Liver (tissue), 8 donors: ENCODE measurements at regions not wholly inside any gene's neighbourhood (a gene's known extent, or its start where the extent isn't known, plus 50 kb on each side); places are given as distances from the start of the nearest gene placed in this dataset.

Experiments used
- DNase-seq: peaks from one replicate; pipeline ENCODE4 v3.0.0-alpha.2; 2017; ENCODE audit warnings: low spot score
- H3K27ac ChIP-seq, 2 donors: one replicate each; pipeline ENCODE4 v1.7.0; 2013; ENCODE audit warnings: inconsistent platforms in 2 of 2, low read length in 2 of 2, control low read depth in 1 of 2, low read depth in 1 of 2, mild to moderate bottlenecking in 1 of 2
- H3K27me3 ChIP-seq, 4 donors: one replicate each; pipeline versions ENCODE4 v1.6.1 to v1.7.0; 2013; ENCODE audit warnings: low read length in 3 of 4, inconsistent platforms in 1 of 4, mild to moderate bottlenecking in 1 of 4, moderate library complexity in 1 of 4; ENCODE audit not compliant: control insufficient read depth in 4 of 4, insufficient read depth in 4 of 4
- H3K36me3 ChIP-seq, 4 donors: one replicate each; pipeline versions ENCODE4 v1.6.1 to v1.7.0; 2013; ENCODE audit warnings: low read length in 3 of 4, mild to moderate bottlenecking in 3 of 4, low read depth in 1 of 4, moderate library complexity in 1 of 4; ENCODE audit not compliant: control insufficient read depth in 4 of 4, insufficient read depth in 3 of 4
- H3K4me1 ChIP-seq, 4 donors: one replicate each; pipeline versions ENCODE4 v1.6.1 to v1.7.0; 2013; ENCODE audit warnings: low read length in 3 of 4, mild to moderate bottlenecking in 3 of 4, moderate library complexity in 1 of 4; ENCODE audit not compliant: control insufficient read depth in 4 of 4, insufficient read depth in 4 of 4
- H3K4me3 ChIP-seq, 3 donors: one replicate each; pipeline versions ENCODE4 v1.6.1 to v1.7.0; 2013; ENCODE audit warnings: low read length in 3 of 3, control low read depth in 1 of 3, low read depth in 1 of 3, mild to moderate bottlenecking in 1 of 3
- H3K9ac ChIP-seq, 2 donors: one replicate each; pipeline ENCODE4 v1.7.0; 2013; ENCODE audit warnings: low read length in 2 of 2, mild to moderate bottlenecking in 2 of 2, moderate library complexity in 2 of 2, control low read depth in 1 of 2, low read depth in 1 of 2
- H3K9me3 ChIP-seq, 4 donors: one replicate each; pipeline versions ENCODE4 v1.6.1 to v1.7.0; 2013; ENCODE audit warnings: low read length in 3 of 4; ENCODE audit not compliant: control insufficient read depth in 4 of 4
- ATF3 ChIP-seq: IDR thresholded peaks from 2 replicates; pipeline ENCODE4 v1.6.1; 2016; ENCODE audit warnings: antibody characterized with exemption
- EGR1 ChIP-seq, 2 donors: IDR thresholded peaks; 2 replicates each; pipeline ENCODE4 v1.6.1; 2016 to 2018; ENCODE audit warnings: antibody characterized with exemption in 2 of 2, low read depth in 2 of 2
- GABPA ChIP-seq, 2 donors: IDR thresholded peaks in 1 of 2; conservative IDR thresholded peaks in 1 of 2; 2 replicates each; pipeline ENCODE4 v1.6.1; 2016; ENCODE audit warnings: antibody characterized with exemption in 2 of 2, mild to moderate bottlenecking in 1 of 2, moderate library complexity in 1 of 2
- HNF4G ChIP-seq: IDR thresholded peaks from 2 replicates; pipeline ENCODE4 v1.6.1; 2016; ENCODE audit warnings: antibody characterized with exemption
- JUND ChIP-seq, 2 donors: IDR thresholded peaks; 2 replicates each; pipeline ENCODE4 v1.6.1; 2016; ENCODE audit warnings: antibody characterized with exemption in 2 of 2
- MAX ChIP-seq: IDR thresholded peaks from 2 replicates; pipeline ENCODE4 v1.6.1; 2016; ENCODE audit warnings: antibody characterized with exemption
- NR2F2 ChIP-seq: IDR thresholded peaks from 2 replicates; pipeline ENCODE4 v1.6.1; 2016; ENCODE audit warnings: antibody characterized with exemption
- RAD21 ChIP-seq, 2 donors: IDR thresholded peaks; 2 replicates each; pipeline ENCODE4 v1.6.1; 2016; ENCODE audit warnings: antibody characterized with exemption in 2 of 2, mild to moderate bottlenecking in 2 of 2
- REST ChIP-seq: IDR thresholded peaks from 2 replicates; pipeline ENCODE4 v1.6.1; 2016; ENCODE audit warnings: antibody characterized with exemption, mild to moderate bottlenecking
- RXRA ChIP-seq, 2 donors: IDR thresholded peaks; 2 replicates each; pipeline ENCODE4 v1.6.1; 2017 to 2018; ENCODE audit warnings: antibody characterized with exemption in 2 of 2, mild to moderate bottlenecking in 1 of 2
- SP1 ChIP-seq: IDR thresholded peaks from 2 replicates; pipeline ENCODE4 v1.6.1; 2018; ENCODE audit warnings: antibody characterized with exemption, mild to moderate bottlenecking
- TAF1 ChIP-seq: conservative IDR thresholded peaks from 2 replicates; pipeline ENCODE4 v1.6.1; 2016; ENCODE audit warnings: antibody characterized with exemption, mild to moderate bottlenecking
- YY1 ChIP-seq: IDR thresholded peaks from 2 replicates; pipeline ENCODE4 v1.6.1; 2016; ENCODE audit warnings: antibody characterized with exemption, mild to moderate bottlenecking
- ZBTB33 ChIP-seq: IDR thresholded peaks from 2 replicates; pipeline ENCODE4 v1.6.1; 2016; ENCODE audit warnings: antibody characterized with exemption
- WGBS: extraction: QIAGEN DNeasy Blood & Tissue Kit; methylation state at CpG from one replicate; pipeline ENCODE4 v1.1.7; 2013; 5-methylcytosine and 5-hydroxymethylcytosine counted together
- TF ChIP-seq, protein P1 (sequence below): fragments of 150-350 bp; IDR thresholded peaks from 2 replicates; pipeline ENCODE4 v1.5.1; 2017; ENCODE audit warnings: improper control_type of control experiment, low read depth, low read length; ENCODE audit not compliant: missing input control
- donor health status: healthy.
- donor health status: healthy.
- donor health status: healthy.
- donor health status: healthy.
- donor health status: healthy.

DNA sequence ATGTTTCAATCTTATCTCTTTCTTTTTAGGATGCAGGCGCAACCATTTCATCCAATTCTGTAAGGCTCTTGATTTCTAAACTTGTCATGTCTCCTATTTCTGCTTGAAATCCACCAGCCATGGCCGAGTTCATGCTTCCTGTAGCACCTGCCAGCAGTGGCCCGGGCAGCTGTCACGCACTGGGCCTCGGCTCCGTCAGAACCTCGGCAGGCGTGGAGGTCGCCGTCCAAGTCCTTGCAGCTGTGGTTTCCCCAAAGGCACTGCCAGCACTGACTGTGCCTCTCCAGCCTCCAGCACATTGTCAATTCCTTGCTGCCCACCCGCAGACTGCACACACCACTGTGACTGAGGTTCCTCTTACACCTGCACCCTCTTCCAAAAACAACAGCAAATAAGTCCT is 188.7 kb upstream of the SALL3 start (continued):
- TF ChIP-seq MAX (no peak), SP1 (no peak)

- Histone ChIP-seq H3K27ac (no peak overlapping the region), H3K27me3 (no peaks in the 10 kb centered on the region), H3K9ac (no peak overlapping the region), H3K4me3 (no peak overlapping the region), H3K36me3 (no peaks in the 10 kb centered on the region), H3K4me1 (no peaks in the 10 kb centered on the region), H3K9me3 (no peaks in the 10 kb centered on the region)
- 83% methylated on average over 9 of the region's 9 CpGs for WGBS
- DNase-seq, result no peak
- TF ChIP-seq YY1 (no peak), ATF3 (no peak), TAF1 (no peak), HNF4G (no peak), EGR1 (IDR thresholded peaks at IDR 0.05; ENCODE audit: low read depth in 2 of 2) (no peak), RAD21 (IDR thresholded peaks at IDR 0.05) (no peak), JUND (IDR thresholded peaks at IDR 0.05) (no peak), REST (no peak), NR2F2 (no peak)
Measured at GRCh38 chr18:78792094-78792493, 187.5 kb upstream of the SALL3 start.

DNA sequence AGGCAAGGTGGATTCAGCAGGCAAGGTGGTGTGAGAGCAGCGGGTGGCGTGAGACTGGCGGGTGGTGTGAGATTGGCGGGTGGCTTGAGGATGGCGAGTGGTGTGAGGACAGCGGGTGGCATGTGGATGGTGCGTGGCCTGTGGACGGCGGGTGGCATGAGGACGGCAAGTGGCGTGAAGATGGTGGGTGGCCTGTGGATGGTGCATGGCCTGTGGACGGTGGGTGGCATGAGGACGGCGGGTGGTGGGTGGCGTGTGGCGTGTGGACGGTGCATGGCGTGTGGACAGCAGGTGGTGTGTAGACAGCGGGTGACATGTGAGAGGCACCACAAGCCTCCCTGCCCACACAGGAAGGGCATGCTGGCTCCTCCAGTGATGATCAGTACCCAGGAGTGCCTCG is 186.9 kb upstream of the SALL3 start:
- Histone ChIP-seq H3K36me3 (no peaks in the 10 kb centered on the region), H3K9me3 (no peaks in the 10 kb centered on the region), H3K4me3 (no peak overlapping the region), H3K27ac (no peak overlapping the region), H3K27me3 (no peaks in the 10 kb centered on the region), H3K4me1 (no peaks in the 10 kb centered on the region), H3K9ac (no peak overlapping the region)
- 93% methylated on average over 20 of the region's 20 CpGs for WGBS
- DNase-seq, result no peak
- TF ChIP-seq TAF1 (no peak), RAD21 (IDR thresholded peaks at IDR 0.05) (no peak), NR2F2 (no peak)

DNA sequence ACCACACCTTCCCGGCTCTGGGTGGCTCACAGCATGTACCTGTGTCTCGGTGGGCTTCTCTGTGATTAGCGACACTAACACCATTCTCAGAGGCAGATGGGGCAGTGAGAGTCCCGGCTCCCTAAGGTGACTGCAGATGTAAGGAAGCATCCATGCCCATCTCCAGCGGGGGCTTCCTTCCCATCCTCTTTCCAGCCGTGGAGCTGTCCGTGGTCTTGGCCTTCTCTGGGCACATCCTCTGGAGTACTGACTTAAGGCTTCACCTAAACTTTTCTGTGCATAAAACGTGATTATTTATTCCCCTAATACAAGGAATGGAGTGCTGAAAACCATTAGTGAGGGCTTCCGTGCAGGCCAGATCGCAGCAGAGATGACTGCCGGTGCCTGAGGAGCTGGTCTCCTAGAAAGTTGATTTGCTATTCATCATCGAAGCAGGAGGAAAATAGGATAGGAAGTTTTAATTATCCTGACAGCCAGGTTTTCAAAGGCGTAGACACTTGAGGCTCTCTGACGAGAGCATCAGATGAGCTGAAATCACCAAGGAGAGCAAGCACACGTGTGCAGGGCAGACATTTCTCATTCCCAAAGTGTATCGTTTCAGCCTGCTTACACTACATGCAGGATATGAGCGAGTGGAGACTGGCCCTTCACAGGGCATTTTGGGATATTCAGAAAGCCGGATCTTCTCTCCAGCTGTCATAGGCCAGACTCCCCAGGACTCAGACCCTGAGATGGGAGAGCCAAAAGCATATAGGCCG is 186.1 kb upstream of the SALL3 start:
- H3K36me3 ChIP-seq, result no peaks in the 10 kb centered on the region
- WGBS, result 72% methylated on average over 19 of the region's 19 CpGs
- TF ChIP-seq JUND (IDR thresholded peaks at IDR 0.05) (no peak), TAF1 (no peak), ZBTB33 (no peak), GABPA (IDR thresholded peaks at IDR 0.05 in 1 of 2, conservative IDR thresholded peaks at IDR 0.05 in 1 of 2) (no peak), HNF4G (no peak), RAD21 (IDR thresholded peaks at IDR 0.05) (no peak), RXRA (IDR thresholded peaks at IDR 0.05) (no peak), MAX (no peak)
- TF ChIP-seq, protein P1, sequence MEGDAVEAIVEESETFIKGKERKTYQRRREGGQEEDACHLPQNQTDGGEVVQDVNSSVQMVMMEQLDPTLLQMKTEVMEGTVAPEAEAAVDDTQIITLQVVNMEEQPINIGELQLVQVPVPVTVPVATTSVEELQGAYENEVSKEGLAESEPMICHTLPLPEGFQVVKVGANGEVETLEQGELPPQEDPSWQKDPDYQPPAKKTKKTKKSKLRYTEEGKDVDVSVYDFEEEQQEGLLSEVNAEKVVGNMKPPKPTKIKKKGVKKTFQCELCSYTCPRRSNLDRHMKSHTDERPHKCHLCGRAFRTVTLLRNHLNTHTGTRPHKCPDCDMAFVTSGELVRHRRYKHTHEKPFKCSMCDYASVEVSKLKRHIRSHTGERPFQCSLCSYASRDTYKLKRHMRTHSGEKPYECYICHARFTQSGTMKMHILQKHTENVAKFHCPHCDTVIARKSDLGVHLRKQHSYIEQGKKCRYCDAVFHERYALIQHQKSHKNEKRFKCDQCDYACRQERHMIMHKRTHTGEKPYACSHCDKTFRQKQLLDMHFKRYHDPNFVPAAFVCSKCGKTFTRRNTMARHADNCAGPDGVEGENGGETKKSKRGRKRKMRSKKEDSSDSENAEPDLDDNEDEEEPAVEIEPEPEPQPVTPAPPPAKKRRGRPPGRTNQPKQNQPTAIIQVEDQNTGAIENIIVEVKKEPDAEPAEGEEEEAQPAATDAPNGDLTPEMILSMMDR, result no peak

More for the DNA sequence above, 186.1 kb upstream of the SALL3 start:
- no peaks in the 10 kb centered on the region for H3K9me3 ChIP-seq
- no peaks in the 10 kb centered on the region for H3K27me3 ChIP-seq
- H3K9ac ChIP-seq, result no peak overlapping the region
- H3K4me3 ChIP-seq, result no peak overlapping the region
- H3K27ac ChIP-seq, result no peak overlapping the region
- no peaks in the 10 kb centered on the region for H3K4me1 ChIP-seq
- no peak for DNase-seq
